CD14-positive monocyte (primary cell): ENCODE measurements at regions not wholly inside any gene's neighbourhood (a gene's known extent, or its start where the extent isn't known, plus 50 kb on each side); places are given as distances from the start of the nearest gene placed in this dataset.
"Not testable (repeated sequence)": the region's sequence is repeated elsewhere in the genome, so short reads cannot be mapped to it uniquely, and the experiment has no call there.

Experiments used
- DNase-seq, 3 donors: peaks; one replicate each; pipeline ENCODE4 v3.0.0-alpha.2; 2011 to 2022
- H2AFZ ChIP-seq: 2 replicates; pipeline ENCODE4 v1.6.0; 2012; ENCODE audit warnings: mild to moderate bottlenecking, low read depth, low read length, inconsistent platforms; ENCODE audit not compliant: insufficient read depth, poor library complexity, severe bottlenecking
- H3K27ac ChIP-seq, 2 donors: 1 replicate in 1 of 2; 2 replicates in 1 of 2; pipeline ENCODE4 v1.5.1; 2012 to 2013; ENCODE audit warnings: low read length in 2 of 2, control low read depth in 1 of 2, inconsistent platforms in 1 of 2, low read depth in 1 of 2, mild to moderate bottlenecking in 1 of 2
- H3K27me3 ChIP-seq, 2 donors: one replicate each; pipeline versions ENCODE4 v1.6.0 to v1.6.1; 2011 to 2013; ENCODE audit warnings: low read length in 2 of 2; ENCODE audit not compliant: control insufficient read depth in 2 of 2, insufficient read depth in 2 of 2
- H3K36me3 ChIP-seq, 2 donors: replicated peaks in 1 of 2; 1 replicate in 1 of 2; 2 replicates in 1 of 2; pipeline versions ENCODE4 v1.5.1 to v1.6.1; 2012 to 2013; ENCODE audit warnings: low read length in 2 of 2, control low read depth in 1 of 2, inconsistent platforms in 1 of 2, mild to moderate bottlenecking in 1 of 2; ENCODE audit not compliant: insufficient read depth in 2 of 2, control insufficient read depth in 1 of 2
- H3K4me1 ChIP-seq, 2 donors: 1 replicate in 1 of 2; 2 replicates in 1 of 2; pipeline versions ENCODE4 v1.5.1 to v1.6.1; 2012 to 2013; ENCODE audit warnings: low read length in 2 of 2, control low read depth in 1 of 2, inconsistent platforms in 1 of 2, mild to moderate bottlenecking in 1 of 2, moderate library complexity in 1 of 2; ENCODE audit not compliant: insufficient read depth in 2 of 2, control insufficient read depth in 1 of 2
- H3K4me2 ChIP-seq: replicated peaks from 2 replicates; pipeline ENCODE3; 2012; ENCODE audit warnings: low read length, moderate library complexity, mild to moderate bottlenecking; ENCODE audit not compliant: poor library complexity, severe bottlenecking; ENCODE audit errors: extremely low read depth
- H3K4me3 ChIP-seq, 3 experiments: fragments of 200-600 bp in 1 of 3; sonication (generic) in 1 of 3; replicated peaks in 1 of 3; 1 replicate in 2 of 3; 2 replicates in 1 of 3; pipeline ENCODE4 v1.5.1; 2011 to 2013; ENCODE audit warnings: low read length in 3 of 3, mild to moderate bottlenecking in 3 of 3, control low read depth in 2 of 3, low read depth in 2 of 3, inconsistent platforms in 1 of 3, moderate library complexity in 1 of 3
- H3K79me2 ChIP-seq: 2 replicates; pipeline ENCODE4 v1.6.0; 2012; ENCODE audit warnings: mild to moderate bottlenecking, control low read depth, inconsistent platforms, low read length, moderate library complexity; ENCODE audit not compliant: insufficient read depth
- H3K9ac ChIP-seq: 2 replicates; pipeline ENCODE4 v1.6.0; 2017; ENCODE audit warnings: low read length, mild to moderate bottlenecking; ENCODE audit not compliant: insufficient read depth, poor library complexity, severe bottlenecking
- H3K9me3 ChIP-seq, 2 donors: replicated peaks in 1 of 2; 1 replicate in 1 of 2; 2 replicates in 1 of 2; pipeline versions ENCODE4 v1.5.1 to v1.6.1; 2012 to 2013; ENCODE audit warnings: low read length in 2 of 2, control low read depth in 1 of 2; ENCODE audit not compliant: control insufficient read depth in 1 of 2, insufficient read depth in 1 of 2
- H4K20me1 ChIP-seq: 2 replicates; pipeline ENCODE4 v1.6.0; 2012; ENCODE audit warnings: mild to moderate bottlenecking, low read length, control low read depth, moderate library complexity; ENCODE audit not compliant: insufficient read depth
- H3K27ac Mint-ChIP-seq, 7 donors: one replicate each; pipeline ENCODE4 v1.8.0; 2020; ENCODE audit warnings: mild to moderate bottlenecking in 7 of 7, mixed read lengths in 7 of 7, moderate library complexity in 6 of 7, inconsistent platforms in 2 of 7
- H3K27me3 Mint-ChIP-seq, 3 donors: one replicate each; pipeline ENCODE4 v1.8.0; 2021 to 2022; ENCODE audit warnings: low read depth in 3 of 3, mild to moderate bottlenecking in 3 of 3, mixed read lengths in 3 of 3, moderate library complexity in 3 of 3, inconsistent platforms in 1 of 3
- H3K36me3 Mint-ChIP-seq, 2 donors: one replicate each; pipeline ENCODE4 v1.8.0; 2020; ENCODE audit warnings: mixed read lengths in 2 of 2, inconsistent platforms in 1 of 2, mild to moderate bottlenecking in 1 of 2
- H3K4me1 Mint-ChIP-seq: one replicate; pipeline ENCODE4 v1.8.0; 2020; ENCODE audit warnings: mild to moderate bottlenecking, mixed read lengths
- H3K4me3 Mint-ChIP-seq, 2 donors: one replicate each; pipeline ENCODE4 v1.8.0; 2020; ENCODE audit warnings: mild to moderate bottlenecking in 2 of 2, mixed read lengths in 2 of 2, moderate library complexity in 1 of 2
- H3K9me3 Mint-ChIP-seq, 7 donors: one replicate each; pipeline ENCODE4 v1.8.0; 2020 to 2022; ENCODE audit warnings: mixed read lengths in 7 of 7, mild to moderate bottlenecking in 6 of 7, moderate library complexity in 6 of 7, inconsistent platforms in 2 of 7
- WGBS: methylation state at CpG from one replicate; pipeline ENCODE4 v1.1.5; 2013; ENCODE audit warnings: missing lambda C conversion rate; ENCODE audit not compliant: insufficient coverage; 5-methylcytosine and 5-hydroxymethylcytosine counted together
- intact Hi-C, 2 donors: fragments of 100-400 bp; cut with micrococcal nuclease; formaldehyde crosslinking; loops; one replicate each; pipeline versions ENCODE4 v1.15.0 to v1.15.1; 2023

DNA sequence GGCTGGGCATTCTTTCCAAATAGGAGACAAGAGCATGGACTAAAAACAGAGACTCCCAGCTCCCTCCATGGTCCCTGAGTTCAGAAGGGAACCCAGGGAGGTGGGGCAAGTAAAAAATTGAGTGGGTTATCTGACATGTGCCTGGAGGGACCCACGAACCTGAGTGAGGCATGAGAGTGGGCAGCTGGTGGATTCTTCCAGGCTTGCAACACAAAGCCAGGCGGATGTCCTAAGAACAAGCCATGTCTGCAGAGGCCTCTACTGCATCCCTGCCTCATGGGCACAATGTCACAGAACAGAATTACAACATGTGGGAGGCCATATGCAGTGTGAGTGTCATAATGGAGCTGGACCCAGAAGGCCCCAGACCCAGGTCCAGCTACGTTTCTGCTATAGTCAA, 3949.4 kb upstream of the OR11H1 start:
- H3K9me3 ChIP-seq: peaks cover 62 to 85% of the 10 kb centered on the region in 2 donors
- H3K4me2 ChIP-seq, H3K4me1 Mint-ChIP-seq, H3K79me2 ChIP-seq, H4K20me1 ChIP-seq, H3K4me3 ChIP-seq, H3K27ac ChIP-seq, H3K4me1 ChIP-seq, H2AFZ ChIP-seq, H3K27ac Mint-ChIP-seq, H3K9ac ChIP-seq, H3K4me3 Mint-ChIP-seq, H3K36me3 Mint-ChIP-seq, intact Hi-C loops, H3K27me3 ChIP-seq, DNase-seq, H3K36me3 ChIP-seq, H3K27me3 Mint-ChIP-seq: not testable (repeated sequence)
- peaks cover 38 to 79% (median 70%) of the 10 kb centered on the region in 7 donors for H3K9me3 Mint-ChIP-seq
- 45% methylated on average over 2 of the region's 3 CpGs for WGBS

DNA sequence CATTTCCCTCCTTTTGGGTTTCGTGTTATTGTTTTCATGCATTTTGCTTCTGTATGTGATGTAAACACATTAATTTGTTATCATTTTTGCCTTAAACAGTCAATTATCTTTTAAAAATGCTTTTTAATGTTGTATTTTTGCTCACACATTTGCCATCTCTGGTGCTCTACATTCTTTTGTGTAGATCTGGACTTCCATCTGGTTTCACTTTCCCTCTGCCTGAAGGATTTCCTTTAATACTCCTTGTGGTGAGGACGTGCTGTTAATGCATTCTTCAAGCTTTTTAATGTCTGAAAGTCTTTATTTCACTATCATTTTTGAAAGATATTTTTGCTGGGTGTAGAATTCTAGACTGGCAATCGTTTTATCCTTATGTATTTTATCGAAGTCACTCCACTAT, 3945.9 kb upstream of the OR11H1 start:
- WGBS: no CpG with 5 or more reads among the region's 4 CpGs

DNA sequence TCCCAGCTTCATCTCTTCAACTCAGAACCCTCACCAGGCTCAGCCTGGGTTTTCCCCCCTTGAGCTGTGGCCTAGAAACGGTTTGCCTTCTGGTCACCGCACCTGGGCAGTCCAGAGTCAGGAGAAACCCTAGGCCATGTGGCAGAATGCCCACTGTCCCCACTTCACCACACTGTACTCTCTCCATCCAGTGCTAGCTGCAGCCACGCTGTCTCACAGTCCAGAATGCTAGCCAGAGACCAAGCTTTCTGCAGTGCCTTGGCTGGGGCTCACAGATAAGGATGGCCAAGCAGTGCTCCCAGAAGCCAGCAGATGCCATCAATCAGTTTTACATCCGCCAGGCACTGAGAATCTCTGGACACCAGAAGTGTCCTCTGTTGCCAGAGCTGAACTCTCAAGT, 3943.8 kb upstream of the OR11H1 start:
- H3K4me2 ChIP-seq, H3K4me3 ChIP-seq, H3K36me3 Mint-ChIP-seq, H3K79me2 ChIP-seq, H3K27ac ChIP-seq, H3K4me3 Mint-ChIP-seq, H4K20me1 ChIP-seq, H3K9ac ChIP-seq, H2AFZ ChIP-seq, H3K4me1 Mint-ChIP-seq, intact Hi-C loops, H3K4me1 ChIP-seq, H3K27me3 Mint-ChIP-seq, H3K36me3 ChIP-seq, H3K27me3 ChIP-seq, DNase-seq: not testable (repeated sequence)
- Mint-ChIP-seq H3K9me3 (peaks cover 30 to 51% (median 39%) of the 10 kb centered on the region in 7 donors), H3K27ac (peak overlapping the region in 1 of 7 donors; percentile 9)
- H3K9me3 ChIP-seq: peaks cover 36 to 60% of the 10 kb centered on the region in 2 donors
- WGBS: 44% methylated on average over 4 of the region's 4 CpGs

More for the DNA sequence above, 3945.9 kb upstream of the OR11H1 start:
- H3K4me2 ChIP-seq, H3K4me3 Mint-ChIP-seq, H3K27me3 ChIP-seq, H3K36me3 Mint-ChIP-seq, intact Hi-C loops, H3K9ac ChIP-seq, H2AFZ ChIP-seq, H3K4me1 Mint-ChIP-seq, H3K27ac Mint-ChIP-seq, H3K36me3 ChIP-seq, H3K27ac ChIP-seq, H3K79me2 ChIP-seq, H3K4me3 ChIP-seq, H3K27me3 Mint-ChIP-seq, H3K4me1 ChIP-seq, H4K20me1 ChIP-seq, DNase-seq: not testable (repeated sequence)
- H3K9me3 ChIP-seq: peaks cover 53 to 81% of the 10 kb centered on the region in 2 donors
- peaks cover 34 to 63% (median 51%) of the 10 kb centered on the region in 7 donors for H3K9me3 Mint-ChIP-seq

DNA sequence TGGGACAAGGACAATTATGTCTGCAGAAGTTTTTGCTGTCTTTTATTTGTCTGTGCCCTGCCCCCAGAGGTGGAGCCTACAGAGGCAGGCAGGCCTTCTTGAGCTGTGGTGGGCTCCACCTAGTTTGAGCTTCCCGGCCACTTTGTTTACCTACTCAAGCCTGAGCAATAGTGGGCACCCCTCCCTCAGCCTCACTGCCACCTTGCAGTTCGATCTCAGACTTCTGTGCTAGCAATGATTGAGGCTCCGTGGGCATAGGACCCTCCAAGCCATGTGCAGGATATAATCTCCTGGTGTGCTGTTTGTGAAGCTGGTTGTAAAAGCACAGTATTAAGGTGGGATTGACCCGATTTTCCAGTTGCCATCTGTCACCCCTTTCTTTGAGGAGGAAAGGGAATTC, 3933.4 kb upstream of the OR11H1 start:
- peaks cover 36 to 50% of the 10 kb centered on the region in 2 donors for H3K9me3 ChIP-seq
- H3K9ac ChIP-seq, H4K20me1 ChIP-seq, H3K4me1 Mint-ChIP-seq, intact Hi-C loops, H3K27me3 Mint-ChIP-seq, H3K36me3 ChIP-seq, H3K27ac ChIP-seq, H2AFZ ChIP-seq, H3K4me2 ChIP-seq, DNase-seq, H3K4me3 Mint-ChIP-seq, H3K36me3 Mint-ChIP-seq, H3K4me1 ChIP-seq, H3K27ac Mint-ChIP-seq, H3K27me3 ChIP-seq, H3K79me2 ChIP-seq, H3K4me3 ChIP-seq: not testable (repeated sequence)
- H3K9me3 Mint-ChIP-seq: peaks cover 29 to 67% (median 54%) of the 10 kb centered on the region in 7 donors
- WGBS: 57% methylated on average over 2 of the region's 4 CpGs
